ENCODE measurements at regions not wholly inside any gene's neighbourhood (a gene's known extent, or its start where the extent isn't known, plus 50 kb on each side); places are given as distances from the start of the nearest gene placed in this dataset.

DNA sequence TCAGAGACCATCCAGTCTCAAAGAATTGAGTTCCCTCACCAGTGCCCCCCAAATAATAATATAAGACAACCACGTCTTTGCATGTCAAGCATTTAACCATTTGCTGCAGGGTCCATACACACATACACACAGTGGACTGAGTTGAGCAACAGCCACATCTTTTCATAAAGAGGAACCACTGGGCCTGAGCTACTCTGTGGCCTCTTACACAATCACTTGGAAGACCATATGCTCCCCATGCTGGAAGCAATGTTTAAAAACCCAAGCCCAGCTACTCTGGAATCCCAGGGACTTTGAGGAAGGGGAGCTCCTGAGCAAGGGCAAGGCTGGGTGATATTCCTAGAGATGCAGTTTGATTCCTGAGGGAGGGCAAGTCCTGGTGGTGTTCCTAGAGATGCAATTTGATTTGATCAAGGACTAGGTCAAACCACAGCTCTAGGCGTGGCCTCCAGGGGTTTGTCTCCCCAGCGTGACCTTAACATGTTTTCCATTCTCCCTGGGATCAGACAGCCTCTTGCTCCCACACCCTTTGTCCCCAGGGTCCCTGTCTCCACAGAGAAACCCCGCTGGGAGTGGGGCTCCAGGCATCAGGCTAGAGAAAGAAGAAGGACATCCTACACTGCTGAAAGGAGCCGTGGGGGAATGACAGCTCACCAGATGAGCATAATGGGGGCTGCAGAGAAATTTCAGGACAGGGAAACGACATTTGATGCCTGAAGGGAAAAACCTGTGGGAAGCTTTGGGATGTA lies 376.2 kb upstream of the MGMT start:
- no peaks in the 10 kb centered on the region for H3K9me3 Mint-ChIP-seq (ENCODE audit: low read depth)
- no peaks in the 10 kb centered on the region for H3K4me1 Mint-ChIP-seq
- no peak overlapping the region for H3K27ac Mint-ChIP-seq
- H3K36me3 Mint-ChIP-seq (ENCODE audit: low read depth): no peaks in the 10 kb centered on the region
- no peak overlapping the region for H3K4me3 Mint-ChIP-seq
- ATAC-seq: no peak
- no peak for DNase-seq
- CTCF ChIA-PET: interaction anchor here (0.7 kb wide), 1 partner anchor 1794 kb away, joined by 3 read pairs; no protein-coding TSS in a partner anchor
- POLR2A ChIA-PET: interaction anchor here (0.6 kb wide), 1 partner anchor 29 kb away, joined by 4 read pairs; no protein-coding TSS in a partner anchor
- H3K27me3 Mint-ChIP-seq: no peaks in the 10 kb centered on the region
- intact Hi-C loops (cut with DNase I, micrococcal nuclease): no loop called here

DNA sequence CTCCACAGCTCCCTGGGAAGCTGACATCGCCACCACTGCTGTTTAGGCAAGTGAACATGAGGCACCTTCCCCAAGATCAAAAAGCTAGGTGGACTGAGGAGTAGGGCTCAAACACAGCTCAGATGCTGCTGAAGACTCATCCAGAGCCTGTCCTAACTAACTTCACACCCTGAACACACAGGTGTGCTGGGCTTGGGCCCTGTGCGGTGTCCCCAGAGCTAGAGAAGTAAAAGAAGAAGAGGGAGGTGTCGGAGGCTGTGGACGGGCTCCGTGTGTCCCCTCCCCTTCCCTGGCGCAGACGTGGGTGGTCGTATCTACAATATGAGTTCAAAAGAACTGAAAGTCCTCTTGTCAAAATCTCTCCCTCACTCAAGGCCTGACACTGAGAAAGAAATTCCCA lies 373.4 kb upstream of the MGMT start:
- intact Hi-C loops (cut with DNase I, micrococcal nuclease): no loop called here
- Mint-ChIP-seq H3K4me1 (no peaks in the 10 kb centered on the region), H3K36me3 (ENCODE audit: low read depth) (no peaks in the 10 kb centered on the region), H3K4me3 (no peak overlapping the region), H3K27me3 (no peaks in the 10 kb centered on the region), H3K27ac (no peak overlapping the region), H3K9me3 (ENCODE audit: low read depth) (no peaks in the 10 kb centered on the region)
- CTCF ChIA-PET: interaction anchor here (1.2 kb wide), 1 partner anchor 12 kb away, joined by 3 read pairs; no protein-coding TSS in a partner anchor
- no peak for ATAC-seq
- no peak for DNase-seq
- POLR2A ChIA-PET: no interaction called here

DNA sequence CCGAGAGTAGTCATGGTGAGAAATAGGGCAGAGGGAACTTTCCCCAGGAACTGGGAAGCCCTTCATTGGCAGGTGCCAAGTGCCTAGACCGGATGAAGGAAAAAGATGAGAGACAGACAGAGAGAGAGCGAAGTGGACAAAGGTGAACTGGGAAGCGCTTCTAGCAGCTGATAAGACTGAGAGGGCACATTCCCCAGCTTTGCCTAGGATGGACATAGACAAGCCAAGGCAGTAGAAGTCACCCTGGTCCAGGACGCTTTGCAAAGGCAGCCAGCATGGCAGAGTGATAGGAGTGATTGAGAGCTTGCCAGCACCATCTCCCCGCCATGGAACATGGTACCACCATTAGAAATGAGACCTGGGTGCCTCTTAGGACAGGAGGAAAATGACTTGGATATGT lies 372.8 kb upstream of the MGMT start:
- Mint-ChIP-seq H3K4me1 (no peaks in the 10 kb centered on the region), H3K27me3 (no peaks in the 10 kb centered on the region), H3K4me3 (no peak overlapping the region), H3K9me3 (ENCODE audit: low read depth) (no peaks in the 10 kb centered on the region), H3K27ac (no peak overlapping the region), H3K36me3 (ENCODE audit: low read depth) (no peaks in the 10 kb centered on the region)
- CTCF ChIA-PET: no interaction called here
- ATAC-seq (no peak), DNase-seq (no peak)
- intact Hi-C loops (cut with DNase I, micrococcal nuclease): no loop called here
- POLR2A ChIA-PET: no interaction called here

DNA sequence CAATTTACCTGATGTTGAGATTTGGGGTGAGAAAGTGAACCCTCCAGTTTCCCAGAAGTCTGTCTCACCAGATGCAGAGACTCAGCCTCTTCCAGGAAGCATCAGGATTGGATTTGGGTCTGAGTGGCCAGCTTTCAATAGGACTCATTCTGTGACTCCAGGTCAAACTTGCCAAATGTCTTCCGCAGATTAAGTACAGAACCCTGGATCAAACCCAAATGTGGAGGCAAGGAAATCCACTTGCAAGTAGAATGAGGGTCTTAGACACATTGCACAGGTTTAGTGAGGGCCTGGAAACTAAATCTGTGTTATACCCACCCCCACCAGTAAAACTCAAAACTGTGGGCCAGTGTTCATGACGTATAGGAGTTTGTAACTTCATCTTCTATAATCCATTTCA lies 372.2 kb upstream of the MGMT start:
- Mint-ChIP-seq H3K4me1 (no peaks in the 10 kb centered on the region), H3K27me3 (no peaks in the 10 kb centered on the region), H3K4me3 (no peak overlapping the region), H3K36me3 (ENCODE audit: low read depth) (no peaks in the 10 kb centered on the region), H3K27ac (no peak overlapping the region), H3K9me3 (ENCODE audit: low read depth) (no peaks in the 10 kb centered on the region)
- ATAC-seq (no peak), DNase-seq (no peak)
- intact Hi-C loops (cut with DNase I, micrococcal nuclease): no loop called here
- CTCF ChIA-PET: interaction anchor here (0.6 kb wide), 1 partner anchor 8 kb away, joined by 3 read pairs; no protein-coding TSS in a partner anchor
- POLR2A ChIA-PET: no interaction called here

DNA sequence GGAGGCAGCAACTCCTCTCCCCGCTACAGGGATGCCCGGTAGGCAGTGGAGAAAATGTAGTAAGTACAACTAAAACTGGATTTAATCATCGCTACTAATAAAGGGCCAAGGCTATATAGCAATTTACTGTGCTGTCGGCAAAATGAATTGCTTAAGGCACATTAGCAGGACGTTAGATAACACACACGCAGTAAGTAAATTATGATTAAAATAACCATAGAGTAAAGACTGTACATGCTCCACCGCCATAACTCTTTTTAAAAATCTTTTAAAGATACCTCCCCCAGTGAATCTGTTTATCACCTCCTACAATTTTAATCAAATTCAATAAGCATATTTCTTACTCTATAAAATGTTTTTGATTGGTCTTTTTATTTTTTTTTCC lies 371.4 kb upstream of the MGMT start:
- no peaks in the 10 kb centered on the region for H3K4me1 Mint-ChIP-seq
- H3K27ac Mint-ChIP-seq: no peak overlapping the region
- H3K9me3 Mint-ChIP-seq (ENCODE audit: low read depth): no peaks in the 10 kb centered on the region
- ATAC-seq (no peak), DNase-seq (no peak)
- ChIA-PET CTCF (interaction anchor here (0.6 kb wide), 1 partner anchor 8 kb away, joined by 3 read pairs; no protein-coding TSS in a partner anchor), POLR2A (no interaction called here)
- H3K27me3 Mint-ChIP-seq: no peaks in the 10 kb centered on the region
- no peak overlapping the region for H3K4me3 Mint-ChIP-seq
- H3K36me3 Mint-ChIP-seq (ENCODE audit: low read depth): no peaks in the 10 kb centered on the region
- intact Hi-C loops (cut with DNase I, micrococcal nuclease): no loop called here

DNA sequence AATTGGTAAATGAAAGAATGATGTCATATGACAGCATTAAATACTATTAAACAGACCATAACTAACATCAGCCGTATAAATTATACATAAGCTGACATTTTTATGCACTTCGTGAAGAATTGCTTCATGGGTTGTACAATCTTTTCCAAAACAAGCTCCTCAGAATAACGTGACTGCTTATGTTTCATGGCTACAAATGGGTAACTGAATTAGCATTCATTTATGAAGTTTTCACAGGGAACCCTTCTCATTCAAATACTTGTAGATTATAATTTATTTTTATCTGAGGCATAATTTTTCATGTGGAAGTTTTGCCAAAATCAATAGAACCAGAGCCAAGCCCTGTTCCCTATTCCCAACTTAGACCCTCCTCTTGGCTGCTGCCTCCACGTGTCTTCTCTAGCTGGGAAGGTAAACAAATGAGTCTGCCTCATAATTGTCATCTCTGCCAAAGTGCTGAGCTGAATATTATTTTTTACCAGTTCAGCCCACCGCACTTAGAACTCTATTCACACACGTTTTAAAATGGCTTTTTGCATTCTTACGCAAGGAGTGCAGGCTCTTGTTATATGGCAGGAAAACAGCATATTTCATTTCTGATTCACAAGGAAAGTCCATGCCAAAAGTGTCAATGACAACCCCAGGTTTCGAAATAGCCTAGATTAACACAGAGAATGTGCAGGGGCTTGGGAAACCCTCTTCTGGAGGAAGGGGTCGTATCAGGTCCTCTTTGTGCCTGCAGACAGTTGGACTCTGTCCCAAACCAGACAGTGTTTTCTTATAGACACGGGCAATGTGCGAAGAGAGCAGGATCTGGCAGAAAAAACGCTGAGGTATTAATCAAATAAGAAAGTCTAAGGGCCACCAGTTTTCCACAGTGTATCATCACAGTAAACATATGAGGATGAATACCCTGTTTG lies 370.7 kb upstream of the MGMT start:
- POLR2A ChIA-PET: no interaction called here
- CTCF ChIA-PET: no interaction called here
- no peak for ATAC-seq
- Mint-ChIP-seq H3K36me3 (ENCODE audit: low read depth) (no peaks in the 10 kb centered on the region), H3K27ac (no peak overlapping the region), H3K9me3 (ENCODE audit: low read depth) (no peaks in the 10 kb centered on the region), H3K4me3 (no peak overlapping the region), H3K27me3 (no peaks in the 10 kb centered on the region), H3K4me1 (peaks cover 4% of the 10 kb centered on the region)
- no peak for DNase-seq
- intact Hi-C loops (cut with DNase I, micrococcal nuclease): no loop called here

DNA sequence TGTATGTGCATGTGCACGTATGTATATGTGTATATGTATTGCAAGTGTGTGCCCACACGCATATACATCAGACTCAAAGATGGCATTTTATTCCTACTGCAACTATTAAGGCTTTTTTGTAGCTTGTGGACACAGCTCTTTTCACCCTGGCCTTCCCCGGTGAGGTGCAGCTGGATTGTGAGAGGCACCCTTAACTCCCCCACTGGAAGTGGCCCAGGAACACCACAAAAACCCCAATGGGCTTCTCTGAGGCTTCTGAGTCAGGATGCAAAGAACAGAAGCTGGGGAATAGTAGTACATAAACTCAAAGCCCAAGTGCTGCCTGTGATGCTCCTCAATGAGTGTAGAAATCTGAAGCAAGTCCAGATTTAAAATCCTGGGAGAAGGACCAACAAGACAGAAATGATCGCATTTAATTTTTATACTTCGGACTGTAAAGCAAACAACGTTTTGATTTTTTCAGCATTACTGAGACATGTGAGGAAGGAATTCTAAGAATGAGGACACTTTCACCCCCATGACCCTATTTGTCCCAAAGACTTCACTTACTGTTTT lies 369.2 kb upstream of the MGMT start:
- peaks cover 13% of the 10 kb centered on the region for H3K4me1 Mint-ChIP-seq
- H3K9me3 Mint-ChIP-seq (ENCODE audit: low read depth): no peaks in the 10 kb centered on the region
- no peak for DNase-seq
- H3K4me3 Mint-ChIP-seq: no peak overlapping the region
- H3K27me3 Mint-ChIP-seq: no peaks in the 10 kb centered on the region
- CTCF ChIA-PET: interaction anchor here (0.8 to 1.1 kb wide), 2 partner anchors 13 to 66 kb away, joined by 3 to 4 read pairs; no protein-coding TSS in a partner anchor
- H3K27ac Mint-ChIP-seq: no peak overlapping the region
- POLR2A ChIA-PET: no interaction called here
- ATAC-seq: no peak
- H3K36me3 Mint-ChIP-seq (ENCODE audit: low read depth): no peaks in the 10 kb centered on the region
- intact Hi-C loops (cut with DNase I, micrococcal nuclease): no loop called here

DNA sequence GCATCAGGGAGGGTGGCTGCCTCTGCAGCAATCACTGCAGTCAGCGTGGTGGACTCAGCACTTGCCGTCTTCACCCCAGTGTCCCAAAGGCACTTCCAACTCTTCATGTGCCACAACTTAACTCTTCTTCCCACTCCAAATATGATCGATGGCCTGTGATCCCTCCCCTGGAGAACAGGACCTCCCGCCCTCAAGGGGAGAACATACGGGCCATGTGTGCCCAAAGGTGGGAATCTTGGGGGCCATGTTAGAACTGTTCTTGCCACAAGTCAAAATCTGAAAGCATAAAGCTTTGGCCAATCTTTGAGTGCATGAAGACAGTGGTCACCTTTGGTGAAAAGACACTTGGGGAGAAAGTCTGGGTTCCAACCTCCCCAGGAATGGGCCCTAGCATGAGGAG lies 368.5 kb upstream of the MGMT start:
- no peaks in the 10 kb centered on the region for H3K9me3 Mint-ChIP-seq (ENCODE audit: low read depth)
- no peak overlapping the region for H3K4me3 Mint-ChIP-seq
- H3K4me1 Mint-ChIP-seq: peaks cover 13% of the 10 kb centered on the region
- POLR2A ChIA-PET: no interaction called here
- ATAC-seq (no peak), DNase-seq (no peak)
- no peak overlapping the region for H3K27ac Mint-ChIP-seq
- CTCF ChIA-PET: interaction anchor here (0.6 to 1.1 kb wide), 2 partner anchors 66 to 986 kb away, joined by 3 to 4 read pairs; no protein-coding TSS in a partner anchor
- intact Hi-C loops (cut with DNase I, micrococcal nuclease): no loop called here
- H3K36me3 Mint-ChIP-seq (ENCODE audit: low read depth): no peaks in the 10 kb centered on the region
- no peaks in the 10 kb centered on the region for H3K27me3 Mint-ChIP-seq

DNA sequence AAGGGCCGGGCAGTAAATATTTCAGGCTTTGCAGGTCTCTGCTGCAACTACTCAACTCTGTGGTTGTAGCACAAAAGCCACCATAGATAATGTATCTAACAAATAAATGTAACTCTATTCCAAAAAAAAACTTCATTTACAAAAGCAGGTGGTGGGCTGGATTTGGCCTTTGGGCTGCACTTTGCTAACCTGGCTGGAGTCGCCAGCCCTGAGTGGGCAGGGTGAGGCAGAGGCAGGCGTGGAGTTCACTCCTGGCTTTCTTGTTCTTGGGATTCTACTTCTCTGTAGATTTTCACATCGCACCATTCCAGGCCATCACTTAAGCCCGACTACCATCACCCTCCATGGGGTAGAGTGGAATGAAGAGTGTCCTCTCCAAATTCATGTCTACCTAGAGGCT lies 367.6 kb upstream of the MGMT start:
- ATAC-seq: no peak
- POLR2A ChIA-PET: no interaction called here
- DNase-seq: no peak
- intact Hi-C loops (cut with DNase I, micrococcal nuclease): no loop called here
- Mint-ChIP-seq H3K4me3 (no peak overlapping the region), H3K4me1 (peaks cover 18% of the 10 kb centered on the region), H3K36me3 (ENCODE audit: low read depth) (no peaks in the 10 kb centered on the region), H3K27ac (no peak overlapping the region), H3K9me3 (ENCODE audit: low read depth) (no peaks in the 10 kb centered on the region), H3K27me3 (no peaks in the 10 kb centered on the region)
- CTCF ChIA-PET: no interaction called here

DNA sequence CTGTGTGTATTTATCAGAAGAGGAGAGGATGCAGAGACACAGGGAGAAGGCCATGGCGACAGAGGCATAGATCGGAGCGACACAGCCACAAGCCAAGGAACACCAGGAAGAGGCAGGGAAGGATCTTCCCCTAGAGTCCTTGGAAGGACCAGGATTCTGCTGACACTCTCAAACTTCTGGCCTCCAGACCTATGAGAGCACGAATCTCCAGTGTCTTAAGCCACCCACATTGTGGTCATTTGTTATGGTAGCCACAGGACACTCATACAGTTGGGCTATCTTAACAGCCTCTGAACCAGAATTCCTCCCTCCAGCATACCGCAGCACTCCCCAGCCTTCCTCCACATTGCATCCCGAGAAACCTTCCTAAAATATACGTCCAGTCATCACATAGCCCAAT lies 367.0 kb upstream of the MGMT start:
- no peaks in the 10 kb centered on the region for H3K27me3 Mint-ChIP-seq
- ATAC-seq (no peak), DNase-seq (no peak)
- no peak overlapping the region for H3K27ac Mint-ChIP-seq
- H3K4me3 Mint-ChIP-seq: no peak overlapping the region
- intact Hi-C loops (cut with DNase I, micrococcal nuclease): no loop called here
- ChIA-PET POLR2A (no interaction called here), CTCF (no interaction called here)
- no peaks in the 10 kb centered on the region for H3K9me3 Mint-ChIP-seq (ENCODE audit: low read depth)
- no peaks in the 10 kb centered on the region for H3K36me3 Mint-ChIP-seq (ENCODE audit: low read depth)
- peaks cover 20% of the 10 kb centered on the region for H3K4me1 Mint-ChIP-seq

DNA sequence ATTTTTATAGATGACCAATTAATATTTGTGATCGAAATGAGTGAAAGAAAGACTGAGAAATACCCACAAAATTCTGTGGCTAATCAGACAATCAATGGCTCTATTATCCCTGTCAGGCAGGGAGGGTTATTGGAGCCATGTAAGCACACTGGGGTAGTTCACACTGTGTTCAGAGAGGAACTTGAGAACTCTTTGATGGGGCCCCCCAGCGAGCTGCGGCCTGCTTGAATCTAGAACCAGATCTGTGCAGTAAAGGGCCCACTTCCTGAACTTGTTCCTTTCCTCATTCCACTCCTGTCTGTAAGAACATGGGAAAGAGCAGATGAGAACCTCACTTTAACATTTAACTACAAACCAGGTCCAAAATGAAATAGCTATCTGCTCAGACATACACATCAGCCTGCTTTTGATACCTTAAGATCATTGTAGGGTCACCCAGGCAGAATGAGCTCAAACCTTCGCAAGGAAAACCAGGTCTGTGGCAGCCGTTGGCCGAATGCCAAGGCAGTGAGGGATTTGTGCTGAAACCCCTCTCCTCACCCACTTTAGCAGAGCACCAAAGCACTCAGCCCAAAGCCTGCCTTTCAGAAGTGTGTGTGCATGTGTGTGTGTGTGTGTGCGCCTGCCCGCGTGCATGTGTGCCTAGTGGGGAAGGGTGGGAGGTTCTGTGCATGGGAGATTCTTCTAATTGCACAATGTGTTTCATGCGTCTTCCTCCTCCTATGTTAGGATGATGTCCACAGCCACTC lies 365.6 kb upstream of the MGMT start:
- POLR2A ChIA-PET: no interaction called here
- ATAC-seq (no peak), DNase-seq (peak; percentile 7)
- CTCF ChIA-PET: interaction anchor here (0.6 kb wide), 2 partner anchors 308 to 1248 kb away, joined by 3 read pairs; no protein-coding TSS in a partner anchor
- Mint-ChIP-seq H3K27ac (no peak overlapping the region), H3K9me3 (ENCODE audit: low read depth) (no peaks in the 10 kb centered on the region), H3K4me1 (peaks cover 24% of the 10 kb centered on the region), H3K4me3 (no peak overlapping the region), H3K27me3 (no peaks in the 10 kb centered on the region), H3K36me3 (ENCODE audit: low read depth) (no peaks in the 10 kb centered on the region)
- intact Hi-C loops (cut with DNase I, micrococcal nuclease): no loop called here

Measured in activated CD4-positive, alpha-beta T cell treated with anti-CD3 and anti-CD28 coated beads for 36 hours (primary cell).